SK-N-SH treated with all-trans-retinoic acid at 6 μM for 48 hours (cell line): ENCODE measurements at regions not wholly inside any gene's neighbourhood (a gene's known extent, or its start where the extent isn't known, plus 50 kb on each side); places are given as distances from the start of the nearest gene placed in this dataset.

Source experiments
- ATAC-seq: fragments of 200-7000 bp; cut with Tn5 transposase; 3 replicates; pipeline ENCODE4 v1.9.1; 2020; ENCODE audit warnings: mild to moderate bottlenecking, moderate library complexity
- ARNTL ChIP-seq: fragments of 450-650 bp; formaldehyde crosslinking; IDR thresholded peaks from 2 replicates; pipeline ENCODE4 v1.5.0; 2020; ENCODE audit warnings: low read depth, mild to moderate bottlenecking, moderate library complexity, borderline replicate concordance
- BACH2 ChIP-seq: fragments of 250-450 bp; sonication (Bioruptor Pico); IDR thresholded peaks from 2 replicates; pipeline ENCODE4 v1.9.0; 2021; ENCODE audit warnings: mild to moderate bottlenecking, borderline replicate concordance
- CSDC2 ChIP-seq: fragments of 250-450 bp; sonication (Bioruptor Pico); IDR thresholded peaks from 2 replicates; pipeline ENCODE4 v1.5.0; 2020; ENCODE audit warnings: mild to moderate bottlenecking, moderate library complexity
- CSRNP3 ChIP-seq: fragments of 250-450 bp; sonication (Bioruptor Pico); IDR thresholded peaks from 2 replicates; pipeline ENCODE4 v1.5.1; 2021; ENCODE audit warnings: mild to moderate bottlenecking, moderate library complexity
- GLIS3 ChIP-seq: fragments of 250-450 bp; sonication (Bioruptor Pico); IDR thresholded peaks from 2 replicates; pipeline ENCODE4 v1.5.0; 2020; ENCODE audit warnings: mild to moderate bottlenecking, moderate library complexity
- OSR1 ChIP-seq: fragments of 250-450 bp; sonication (Bioruptor Pico); IDR thresholded peaks from 2 replicates; pipeline ENCODE4 v1.8.0; 2022; ENCODE audit warnings: moderate library complexity, mild to moderate bottlenecking, inconsistent platforms
- PATZ1 ChIP-seq: fragments of 250-450 bp; sonication (Bioruptor Pico); IDR thresholded peaks from 2 replicates; pipeline ENCODE4 v1.8.0; 2020; ENCODE audit warnings: mild to moderate bottlenecking, moderate library complexity, borderline replicate concordance
- POU6F1 ChIP-seq: fragments of 250-450 bp; sonication (Bioruptor Pico); IDR thresholded peaks from 2 replicates; pipeline ENCODE4 v1.8.0; 2021; ENCODE audit warnings: low read depth, mild to moderate bottlenecking, moderate library complexity, borderline replicate concordance
- PPARA ChIP-seq: fragments of 250-450 bp; sonication (Bioruptor Pico); IDR thresholded peaks from 2 replicates; pipeline ENCODE4 v1.5.0; 2020; ENCODE audit warnings: mild to moderate bottlenecking, borderline replicate concordance
- SNAI2 ChIP-seq: fragments of 250-450 bp; sonication (Bioruptor Pico); IDR thresholded peaks from 2 replicates; pipeline ENCODE4 v1.5.0; 2020; ENCODE audit warnings: mild to moderate bottlenecking, moderate library complexity
- TOX ChIP-seq: fragments of 250-450 bp; sonication (Bioruptor Pico); IDR thresholded peaks from 2 replicates; pipeline ENCODE4 v1.8.0; 2021; ENCODE audit warnings: mild to moderate bottlenecking, moderate library complexity, borderline replicate concordance
- ZC3H10 ChIP-seq: fragments of 250-450 bp; sonication (Bioruptor Pico); IDR thresholded peaks from 2 replicates; pipeline ENCODE4 v1.5.1; 2021; ENCODE audit warnings: mild to moderate bottlenecking, moderate library complexity
- ZFP3 ChIP-seq: fragments of 250-450 bp; sonication (Bioruptor Pico); IDR thresholded peaks from 2 replicates; pipeline ENCODE4 v1.5.0; 2020; ENCODE audit warnings: mild to moderate bottlenecking, moderate library complexity
- ZFP30 ChIP-seq: fragments of 450-650 bp; formaldehyde crosslinking; IDR thresholded peaks from 2 replicates; pipeline ENCODE4 v1.5.0; 2022; ENCODE audit warnings: mild to moderate bottlenecking, moderate library complexity
- ZNF565 ChIP-seq: fragments of 450-650 bp; formaldehyde crosslinking; conservative IDR thresholded peaks from 2 replicates; pipeline ENCODE4 v1.5.0; 2020; ENCODE audit warnings: low read depth, mild to moderate bottlenecking, moderate library complexity
- ZNF70 ChIP-seq: fragments of 450-650 bp; formaldehyde crosslinking; IDR thresholded peaks from 2 replicates; pipeline ENCODE4 v1.5.0; 2020; ENCODE audit warnings: mild to moderate bottlenecking, moderate library complexity
- ZNF8 ChIP-seq: fragments of 450-650 bp; formaldehyde crosslinking; IDR thresholded peaks from 2 replicates; pipeline ENCODE4 v1.5.0; 2020; ENCODE audit warnings: mild to moderate bottlenecking, moderate library complexity
- TF ChIP-seq, protein P1 (sequence below): fragments of 250-450 bp; sonication (Bioruptor Pico); IDR thresholded peaks from 2 replicates; pipeline ENCODE4 v1.5.1; 2020; ENCODE audit warnings: low read depth, mild to moderate bottlenecking, moderate library complexity
- TF ChIP-seq, protein P2 (sequence below): fragments of 250-450 bp; sonication (Bioruptor Pico); IDR thresholded peaks from 2 replicates; pipeline ENCODE4 v1.5.0; 2020; ENCODE audit warnings: mild to moderate bottlenecking, moderate library complexity

GRCh38 chr18:79625924-79626561, 53.6 kb upstream of the CTDP1 start:
- TF ChIP-seq ARNTL, result no peak
- no peak for TF ChIP-seq PATZ1 (CRISPR knock-in tag)
- TF ChIP-seq OSR1 (CRISPR knock-in tag), result no peak
- TF ChIP-seq, protein P1, sequence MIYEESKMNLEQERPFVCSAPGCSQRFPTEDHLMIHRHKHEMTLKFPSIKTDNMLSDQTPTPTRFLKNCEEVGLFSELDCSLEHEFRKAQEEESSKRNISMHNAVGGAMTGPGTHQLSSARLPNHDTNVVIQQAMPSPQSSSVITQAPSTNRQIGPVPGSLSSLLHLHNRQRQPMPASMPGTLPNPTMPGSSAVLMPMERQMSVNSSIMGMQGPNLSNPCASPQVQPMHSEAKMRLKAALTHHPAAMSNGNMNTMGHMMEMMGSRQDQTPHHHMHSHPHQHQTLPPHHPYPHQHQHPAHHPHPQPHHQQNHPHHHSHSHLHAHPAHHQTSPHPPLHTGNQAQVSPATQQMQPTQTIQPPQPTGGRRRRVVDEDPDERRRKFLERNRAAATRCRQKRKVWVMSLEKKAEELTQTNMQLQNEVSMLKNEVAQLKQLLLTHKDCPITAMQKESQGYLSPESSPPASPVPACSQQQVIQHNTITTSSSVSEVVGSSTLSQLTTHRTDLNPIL (CRISPR knock-in tag), result no peak
- TF ChIP-seq PPARA, result no peak
- no peak for TF ChIP-seq ZNF565 (CRISPR knock-in tag)
- no peak for TF ChIP-seq ZC3H10 (CRISPR knock-in tag)
- no peak for TF ChIP-seq ZFP3 (CRISPR knock-in tag)
- TF ChIP-seq, protein P2, sequence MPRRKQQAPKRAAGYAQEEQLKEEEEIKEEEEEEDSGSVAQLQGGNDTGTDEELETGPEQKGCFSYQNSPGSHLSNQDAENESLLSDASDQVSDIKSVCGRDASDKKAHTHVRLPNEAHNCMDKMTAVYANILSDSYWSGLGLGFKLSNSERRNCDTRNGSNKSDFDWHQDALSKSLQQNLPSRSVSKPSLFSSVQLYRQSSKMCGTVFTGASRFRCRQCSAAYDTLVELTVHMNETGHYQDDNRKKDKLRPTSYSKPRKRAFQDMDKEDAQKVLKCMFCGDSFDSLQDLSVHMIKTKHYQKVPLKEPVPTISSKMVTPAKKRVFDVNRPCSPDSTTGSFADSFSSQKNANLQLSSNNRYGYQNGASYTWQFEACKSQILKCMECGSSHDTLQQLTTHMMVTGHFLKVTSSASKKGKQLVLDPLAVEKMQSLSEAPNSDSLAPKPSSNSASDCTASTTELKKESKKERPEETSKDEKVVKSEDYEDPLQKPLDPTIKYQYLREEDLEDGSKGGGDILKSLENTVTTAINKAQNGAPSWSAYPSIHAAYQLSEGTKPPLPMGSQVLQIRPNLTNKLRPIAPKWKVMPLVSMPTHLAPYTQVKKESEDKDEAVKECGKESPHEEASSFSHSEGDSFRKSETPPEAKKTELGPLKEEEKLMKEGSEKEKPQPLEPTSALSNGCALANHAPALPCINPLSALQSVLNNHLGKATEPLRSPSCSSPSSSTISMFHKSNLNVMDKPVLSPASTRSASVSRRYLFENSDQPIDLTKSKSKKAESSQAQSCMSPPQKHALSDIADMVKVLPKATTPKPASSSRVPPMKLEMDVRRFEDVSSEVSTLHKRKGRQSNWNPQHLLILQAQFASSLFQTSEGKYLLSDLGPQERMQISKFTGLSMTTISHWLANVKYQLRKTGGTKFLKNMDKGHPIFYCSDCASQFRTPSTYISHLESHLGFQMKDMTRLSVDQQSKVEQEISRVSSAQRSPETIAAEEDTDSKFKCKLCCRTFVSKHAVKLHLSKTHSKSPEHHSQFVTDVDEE (CRISPR knock-in tag), result no peak
- no peak for TF ChIP-seq CSDC2
- no peak for TF ChIP-seq CSRNP3 (CRISPR knock-in tag)
- TF ChIP-seq ZNF8, result no peak
- no peak for TF ChIP-seq POU6F1 (CRISPR knock-in tag)
- TF ChIP-seq SNAI2, result no peak
- no peak for TF ChIP-seq TOX (CRISPR knock-in tag)
- TF ChIP-seq GLIS3 (CRISPR knock-in tag), result no peak
- ATAC-seq, result no peak

- ATAC-seq, result no peak
- TF ChIP-seq ZFP30 (CRISPR knock-in tag) (no peak), ZNF565 (CRISPR knock-in tag) (no peak), ZNF70 (CRISPR knock-in tag) (no peak), ZNF8 (no peak), ZC3H10 (CRISPR knock-in tag) (no peak), CSRNP3 (CRISPR knock-in tag) (no peak), BACH2 (no peak), PATZ1 (CRISPR knock-in tag) (no peak), GLIS3 (CRISPR knock-in tag) (no peak), OSR1 (CRISPR knock-in tag) (no peak), TOX (CRISPR knock-in tag) (no peak)
- TF ChIP-seq, protein P1 (CRISPR knock-in tag), result no peak
- TF ChIP-seq, protein P2 (CRISPR knock-in tag), result no peak
Observed at GRCh38 chr18:79626905-79627749, 52.5 kb upstream of the CTDP1 start.
